AG10803 (cell line): ENCODE measurements at regions not wholly inside any gene's neighbourhood (a gene's known extent, or its start where the extent isn't known, plus 50 kb on each side); places are given as distances from the start of the nearest gene placed in this dataset.

Experiments used
- DNase-seq: peaks from one replicate; pipeline ENCODE4 v3.0.0; 2010; ENCODE audit warnings: low read depth
- H3K4me3 ChIP-seq: 2 replicates; pipeline ENCODE4 v1.5.1; 2011; ENCODE audit warnings: mild to moderate bottlenecking, low read length, control low read depth
- TF ChIP-seq, protein P1 (sequence below): conservative IDR thresholded peaks from 2 replicates; pipeline ENCODE4 v1.5.1; 2011; ENCODE audit warnings: mild to moderate bottlenecking, low read length, control low read depth, inconsistent platforms

DNA sequence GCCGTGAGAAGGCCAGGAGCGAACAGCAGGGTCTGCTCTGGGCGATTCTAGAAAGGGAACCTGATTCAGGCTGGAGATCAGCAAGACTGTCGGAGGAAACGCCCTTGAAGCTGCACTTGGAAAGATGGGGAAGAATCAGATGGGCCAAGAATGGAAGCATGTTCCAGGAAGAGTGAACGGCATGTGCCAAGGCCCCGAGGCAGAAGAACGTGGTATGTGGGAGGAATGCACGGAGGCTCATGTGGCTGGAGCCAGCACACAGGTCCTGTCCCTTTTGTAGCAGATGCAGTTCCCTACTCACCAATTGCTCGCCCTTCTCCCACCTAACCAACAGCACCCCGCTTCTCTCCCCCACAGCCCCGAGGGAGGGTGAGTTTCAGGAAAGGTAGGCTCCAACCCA lies 180.6 kb downstream of the TFAP2C start:
- TF ChIP-seq, protein P1, sequence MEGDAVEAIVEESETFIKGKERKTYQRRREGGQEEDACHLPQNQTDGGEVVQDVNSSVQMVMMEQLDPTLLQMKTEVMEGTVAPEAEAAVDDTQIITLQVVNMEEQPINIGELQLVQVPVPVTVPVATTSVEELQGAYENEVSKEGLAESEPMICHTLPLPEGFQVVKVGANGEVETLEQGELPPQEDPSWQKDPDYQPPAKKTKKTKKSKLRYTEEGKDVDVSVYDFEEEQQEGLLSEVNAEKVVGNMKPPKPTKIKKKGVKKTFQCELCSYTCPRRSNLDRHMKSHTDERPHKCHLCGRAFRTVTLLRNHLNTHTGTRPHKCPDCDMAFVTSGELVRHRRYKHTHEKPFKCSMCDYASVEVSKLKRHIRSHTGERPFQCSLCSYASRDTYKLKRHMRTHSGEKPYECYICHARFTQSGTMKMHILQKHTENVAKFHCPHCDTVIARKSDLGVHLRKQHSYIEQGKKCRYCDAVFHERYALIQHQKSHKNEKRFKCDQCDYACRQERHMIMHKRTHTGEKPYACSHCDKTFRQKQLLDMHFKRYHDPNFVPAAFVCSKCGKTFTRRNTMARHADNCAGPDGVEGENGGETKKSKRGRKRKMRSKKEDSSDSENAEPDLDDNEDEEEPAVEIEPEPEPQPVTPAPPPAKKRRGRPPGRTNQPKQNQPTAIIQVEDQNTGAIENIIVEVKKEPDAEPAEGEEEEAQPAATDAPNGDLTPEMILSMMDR: no peak

DNA sequence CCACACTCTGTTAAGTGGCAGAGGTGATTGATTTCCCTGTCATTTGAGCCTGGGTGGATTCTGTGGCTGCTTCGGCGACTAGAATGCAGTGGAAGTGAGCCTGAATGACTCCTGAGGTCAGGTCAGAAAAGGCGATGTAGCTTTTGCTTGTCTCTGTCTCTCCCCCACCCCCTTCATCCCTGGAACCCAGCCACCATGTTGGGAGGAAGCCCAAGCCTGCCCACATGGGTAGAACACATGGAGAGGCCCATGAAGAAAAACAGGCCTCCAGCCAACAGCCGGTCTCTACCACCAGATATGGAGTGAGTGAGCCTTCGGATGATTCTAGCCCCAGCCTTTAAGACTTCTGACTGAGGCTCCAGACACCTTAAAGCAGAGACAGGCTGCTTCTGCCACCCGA lies 181.0 kb downstream of the TFAP2C start:
- TF ChIP-seq, protein P1: no peak
- DNase-seq: no peak
- no peak overlapping the region for H3K4me3 ChIP-seq

More for the DNA sequence above, 180.6 kb downstream of the TFAP2C start:
- H3K4me3 ChIP-seq: no peak overlapping the region
- DNase-seq: no peak

DNA sequence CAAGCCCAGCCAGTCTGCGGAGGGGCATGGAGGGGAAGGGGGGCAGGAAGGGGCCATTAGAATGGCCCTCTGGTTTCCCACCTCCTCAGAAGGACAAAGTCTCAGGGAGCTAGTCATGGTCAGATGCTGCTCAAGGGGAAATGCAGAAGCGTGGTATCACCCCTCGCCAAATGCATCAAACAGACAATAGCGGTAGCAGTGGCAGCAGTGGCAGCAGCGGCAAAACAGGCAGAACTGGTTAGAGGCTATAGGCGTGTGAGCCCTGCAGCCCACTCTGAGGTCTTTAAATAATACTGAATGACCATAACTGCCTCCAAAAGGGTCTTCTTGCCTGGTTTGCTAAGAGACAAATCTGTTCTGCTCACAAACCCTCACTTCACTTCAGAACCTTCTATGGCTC lies 186.7 kb downstream of the TFAP2C start:
- no peak for DNase-seq
- TF ChIP-seq, protein P1: no peak
- no peak overlapping the region for H3K4me3 ChIP-seq

DNA sequence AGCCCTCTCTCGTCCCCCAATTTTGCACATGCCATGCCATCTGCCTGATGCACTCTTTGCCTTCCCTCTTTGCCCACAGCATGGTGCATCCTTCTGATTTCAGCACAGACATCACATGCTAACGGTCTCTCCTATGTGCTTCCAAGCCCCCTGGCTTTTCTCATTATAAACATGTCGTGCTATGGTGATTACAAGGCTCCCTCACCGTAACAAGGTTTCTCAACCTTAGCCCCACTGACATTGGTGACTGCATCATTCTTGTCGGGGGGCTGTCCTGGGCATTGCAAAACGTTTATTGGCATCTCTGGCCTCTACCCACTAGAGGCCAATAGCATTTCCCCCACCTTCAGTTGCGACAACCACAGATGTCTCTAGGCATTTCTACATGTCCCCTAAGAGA lies 187.2 kb downstream of the TFAP2C start:
- no peak overlapping the region for H3K4me3 ChIP-seq
- TF ChIP-seq, protein P1: no peak
- no peak for DNase-seq

DNA sequence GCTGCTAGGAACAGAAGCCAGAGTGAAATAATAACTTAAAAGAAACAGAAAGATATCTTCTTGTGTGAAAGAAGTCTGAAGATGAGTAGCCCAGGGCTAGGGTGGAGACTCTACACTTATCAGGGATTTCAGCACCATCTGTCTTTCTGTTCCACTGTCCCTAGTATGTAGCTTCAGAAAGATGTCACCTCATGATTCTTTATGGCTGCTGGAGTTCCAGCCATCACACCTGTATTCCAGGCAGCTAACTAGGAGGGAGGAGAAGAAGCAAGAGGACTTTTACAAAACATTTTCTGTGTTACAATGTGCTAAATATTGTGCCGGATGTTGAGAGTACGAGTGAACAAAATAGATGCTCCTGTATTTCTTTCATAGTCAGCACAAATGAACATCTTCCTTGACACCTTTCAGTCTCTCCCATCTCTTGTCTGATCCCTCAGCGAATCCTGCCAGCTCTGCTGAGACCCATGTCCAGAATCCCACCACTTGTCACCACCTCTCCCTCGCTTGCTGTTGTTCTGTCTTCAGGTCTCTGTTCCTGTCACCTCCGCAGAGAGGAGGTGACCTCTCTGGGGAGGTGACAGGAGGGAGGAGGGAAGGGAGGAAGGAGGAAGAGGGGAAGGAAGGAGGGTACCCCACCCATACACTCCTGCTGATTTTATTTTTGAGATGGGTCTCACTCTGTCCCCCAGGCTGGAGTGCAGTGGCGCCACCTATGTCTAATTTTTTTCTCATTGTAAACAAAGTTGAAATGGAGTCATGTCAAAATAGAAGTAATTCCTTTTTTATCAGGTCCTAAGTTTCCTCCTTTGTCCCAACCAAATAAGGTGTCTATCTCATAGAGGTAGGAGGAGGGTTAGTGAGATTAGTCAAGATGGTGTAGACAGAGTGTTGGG lies 188.9 kb downstream of the TFAP2C start:
- no peak overlapping the region for H3K4me3 ChIP-seq
- DNase-seq: no peak
- TF ChIP-seq, protein P1: no peak

DNA sequence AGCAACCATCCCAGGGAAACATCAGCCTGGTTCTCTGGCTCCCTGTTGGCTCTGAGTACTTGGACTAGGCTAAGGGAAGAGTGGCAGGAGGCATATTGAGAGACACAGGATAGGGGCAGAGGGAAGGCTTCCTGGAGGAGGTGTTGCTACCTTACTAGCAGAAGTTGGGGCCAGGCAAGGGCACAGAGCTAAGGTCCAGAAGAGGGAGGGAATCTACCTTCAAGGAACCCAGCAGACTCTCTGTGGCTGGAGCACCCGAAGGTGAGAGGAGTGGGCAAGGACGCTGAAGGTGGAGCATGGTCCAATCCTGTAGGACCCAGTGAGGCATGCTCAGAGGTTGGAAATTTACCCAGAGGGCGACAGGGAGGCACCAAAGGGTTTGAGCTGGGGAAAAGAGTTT lies 191.9 kb downstream of the TFAP2C start:
- H3K4me3 ChIP-seq: no peak overlapping the region
- no peak for DNase-seq
- TF ChIP-seq, protein P1: no peak

DNA sequence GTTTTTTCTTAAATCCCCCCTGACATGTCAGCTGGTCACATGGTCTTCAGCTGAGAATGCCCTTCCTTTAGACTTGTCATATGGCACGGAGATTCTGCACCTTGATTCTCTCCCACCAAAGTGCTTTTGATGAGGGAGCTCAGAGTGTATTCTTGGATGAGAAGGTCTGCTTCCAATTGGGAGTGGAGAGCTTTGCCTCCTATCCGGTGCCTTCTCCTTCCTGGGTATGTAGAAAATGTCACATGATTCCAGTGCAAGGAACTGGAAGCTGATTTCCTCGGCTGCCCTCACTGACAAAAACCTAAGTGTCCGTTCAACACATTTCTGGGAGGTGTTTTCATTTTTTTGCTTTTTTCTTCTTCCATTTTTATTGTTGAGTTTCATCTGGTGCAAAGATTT lies 197.2 kb downstream of the TFAP2C start:
- TF ChIP-seq, protein P1: no peak
- DNase-seq: no peak
- H3K4me3 ChIP-seq: peak overlapping the region; percentile 45
